GM04504 (cell line): ENCODE measurements at regions not wholly inside any gene's neighbourhood (a gene's known extent, or its start where the extent isn't known, plus 50 kb on each side); places are given as distances from the start of the nearest gene placed in this dataset.
"Not testable (repeated sequence)": the region's sequence is repeated elsewhere in the genome, so short reads cannot be mapped to it uniquely, and the experiment has no call there.

Experiments used
- DNase-seq: peaks from one replicate; pipeline ENCODE4 v3.0.0-alpha.2; 2012; ENCODE audit warnings: low read depth

GRCh38 chr12:87421233-87421632 is 608.0 kb downstream of the C12orf50 start:
- not testable (repeated sequence) for DNase-seq

- DNase-seq: no peak
Observed at GRCh38 chr12:87413784-87414183, 615.4 kb downstream of the C12orf50 start.

- no peak for DNase-seq
Observed at GRCh38 chr12:87406926-87407325, 622.3 kb downstream of the C12orf50 start.

GRCh38 chr12:87405918-87406317 is 623.3 kb downstream of the C12orf50 start:
- DNase-seq: no peak

- not testable (repeated sequence) for DNase-seq
Observed at GRCh38 chr12:87394168-87394567, 635.0 kb downstream of the C12orf50 start.

- DNase-seq: no peak
Observed at GRCh38 chr12:87388376-87388775, 640.8 kb downstream of the C12orf50 start.

GRCh38 chr12:87385322-87385721 is 643.9 kb downstream of the C12orf50 start:
- DNase-seq: no peak

GRCh38 chr12:87384226-87384625 is 645.0 kb downstream of the C12orf50 start:
- no peak for DNase-seq

- DNase-seq: no peak
Observed at GRCh38 chr12:87383680-87384079, 645.5 kb downstream of the C12orf50 start.

- no peak for DNase-seq
Observed at GRCh38 chr12:87382959-87383566, 646.1 kb downstream of the C12orf50 start.

- DNase-seq: no peak
Observed at GRCh38 chr12:87382436-87382835, 646.8 kb downstream of the C12orf50 start.

- DNase-seq: no peak
Observed at GRCh38 chr12:87381742-87382141, 647.5 kb downstream of the C12orf50 start.

- no peak for DNase-seq
Observed at GRCh38 chr12:87378526-87378925, 650.7 kb downstream of the C12orf50 start.

GRCh38 chr12:87376722-87377121 is 652.5 kb downstream of the C12orf50 start:
- no peak for DNase-seq

GRCh38 chr12:87369161-87369560 is 660.0 kb downstream of the C12orf50 start:
- no peak for DNase-seq

- no peak for DNase-seq
Observed at GRCh38 chr12:87368259-87368658, 660.9 kb downstream of the C12orf50 start.

GRCh38 chr12:87365423-87365822 is 663.8 kb downstream of the C12orf50 start:
- no peak for DNase-seq

- DNase-seq: no peak
Observed at GRCh38 chr12:87363497-87364084, 665.6 kb downstream of the C12orf50 start.

- DNase-seq: no peak
Observed at GRCh38 chr12:87349681-87350080, 679.5 kb downstream of the C12orf50 start.

- DNase-seq: no peak
Observed at GRCh38 chr12:87348071-87348470, 681.1 kb downstream of the C12orf50 start.

- DNase-seq: no peak
Observed at GRCh38 chr12:87344699-87345098, 684.5 kb downstream of the C12orf50 start.

- no peak for DNase-seq
Observed at GRCh38 chr12:87338681-87339080, 690.5 kb downstream of the C12orf50 start.

GRCh38 chr12:87336814-87337336 is 692.3 kb downstream of the C12orf50 start:
- DNase-seq: no peak
